ENCODE measurements at regions not wholly inside any gene's neighbourhood (a gene's known extent, or its start where the extent isn't known, plus 50 kb on each side); places are given as distances from the start of the nearest gene placed in this dataset.

GRCh38 chr9:75610246-75610645, 280.2 kb upstream of the PCSK5 start:
- no peak for DNase-seq
- Histone ChIP-seq H3K4me1 (no peaks in the 10 kb centered on the region), H3K27me3 (no peaks in the 10 kb centered on the region), H3K27ac (no peak overlapping the region), H3K36me3 (no peaks in the 10 kb centered on the region), H3K4me3 (no peak overlapping the region), H3K9me3 (no peaks in the 10 kb centered on the region)
- intact Hi-C loops (cut with DNase I; ENCODE audit: low total_unique reads) = no loop called here
- TF ChIP-seq EP300 (IDR thresholded peaks at IDR 0.05) (no peak), POLR2A (IDR thresholded peaks at IDR 0.05) (no peak), CTCF (IDR thresholded peaks at IDR 0.05) (no peak), POLR2AphosphoS5 (IDR thresholded peaks at IDR 0.05) (no peak)
- WGBS, 5 donors = 65 to 82% (median 70%) methylated on average over 1 of the region's 1 CpG

GRCh38 chr9:75612205-75612604, 278.3 kb upstream of the PCSK5 start:
- DNase-seq = no peak
- intact Hi-C loops (cut with DNase I; ENCODE audit: low total_unique reads) = no loop called here
- TF ChIP-seq POLR2A (IDR thresholded peaks at IDR 0.05) (no peak), CTCF (IDR thresholded peaks at IDR 0.05) (no peak), EP300 (IDR thresholded peaks at IDR 0.05) (no peak), POLR2AphosphoS5 (IDR thresholded peaks at IDR 0.05) (no peak)
- no peak overlapping the region for H3K4me3 ChIP-seq
- H3K27ac ChIP-seq = no peak overlapping the region
- no peaks in the 10 kb centered on the region for H3K36me3 ChIP-seq
- H3K9me3 ChIP-seq = no peaks in the 10 kb centered on the region
- peaks cover 0 to 4% (median 0%) of the 10 kb centered on the region in 3 donors for H3K27me3 ChIP-seq
- no peaks in the 10 kb centered on the region for H3K4me1 ChIP-seq

GRCh38 chr9:75612754-75613153, 277.7 kb upstream of the PCSK5 start:
- TF ChIP-seq EP300 (IDR thresholded peaks at IDR 0.05) (no peak), POLR2A (IDR thresholded peaks at IDR 0.05) (no peak), CTCF (IDR thresholded peaks at IDR 0.05) (no peak), POLR2AphosphoS5 (IDR thresholded peaks at IDR 0.05) (no peak)
- Histone ChIP-seq H3K4me1 (no peaks in the 10 kb centered on the region), H3K9me3 (no peaks in the 10 kb centered on the region), H3K27ac (no peak overlapping the region), H3K36me3 (no peaks in the 10 kb centered on the region), H3K4me3 (no peak overlapping the region), H3K27me3 (peaks cover 0 to 4% (median 0%) of the 10 kb centered on the region in 3 donors)
- WGBS, 5 donors = 42 to 70% (median 50%) methylated on average over 3 of the region's 3 CpGs
- intact Hi-C loops (cut with DNase I; ENCODE audit: low total_unique reads) = no loop called here
- no peak for DNase-seq

GRCh38 chr9:75615284-75615683, 275.2 kb upstream of the PCSK5 start:
- DNase-seq = peak in 1 of 2 donors; percentile 18
- H3K4me3 ChIP-seq = no peak overlapping the region
- H3K4me1 ChIP-seq = no peaks in the 10 kb centered on the region
- H3K27me3 ChIP-seq = peaks cover 0 to 4% (median 0%) of the 10 kb centered on the region in 3 donors
- TF ChIP-seq EP300 (IDR thresholded peaks at IDR 0.05) (no peak), POLR2A (IDR thresholded peaks at IDR 0.05) (no peak), CTCF (IDR thresholded peaks at IDR 0.05) (no peak), POLR2AphosphoS5 (IDR thresholded peaks at IDR 0.05) (no peak)
- H3K27ac ChIP-seq = no peak overlapping the region
- WGBS, 5 donors = 14 to 28% (median 20%) methylated on average over 4 of the region's 4 CpGs
- peaks cover 0 to 4% (median 0%) of the 10 kb centered on the region in 4 donors for H3K9me3 ChIP-seq
- intact Hi-C loops (cut with DNase I; ENCODE audit: low total_unique reads) = no loop called here
- H3K36me3 ChIP-seq = no peaks in the 10 kb centered on the region

Measured in stomach (tissue), 8 donors.